ENCODE measurements at regions not wholly inside any gene's neighbourhood (a gene's known extent, or its start where the extent isn't known, plus 50 kb on each side); places are given as distances from the start of the nearest gene placed in this dataset.

- H2AFZ ChIP-seq (ENCODE audit: low read length), result peak overlapping the region; percentile 85
- peak overlapping the region; percentile 95 for H3K27ac ChIP-seq (ENCODE audit: low read depth, low read length, poor library complexity, severe bottlenecking)
- H3K9me2 ChIP-seq (ENCODE audit: insufficient read depth, low read length), result no peaks in the 10 kb centered on the region
- peaks cover 11% of the 10 kb centered on the region; the same call in 1 of the 2 replicates for H3K79me2 ChIP-seq (ENCODE audit: insufficient read depth, low read depth, low read length)
- BruUV-seq (replicated peaks), result TSS peak; percentile 88
- no peaks in the 10 kb centered on the region for H4K20me1 ChIP-seq (ENCODE audit: insufficient read depth, low read length)
- POLR2A ChIA-PET, result interaction anchor here (0.6 to 2.4 kb wide), 16 partner anchors 10 to 118 kb away, joined by 3 to 29 read pairs (median 4); no protein-coding TSS in a partner anchor
- peaks cover 46% of the 10 kb centered on the region for H3K36me3 ChIP-seq (ENCODE audit: insufficient read depth, low read length)
- peak overlapping the region; percentile 60 for H3K4me3 ChIP-seq (ENCODE audit: low read depth, low read length, poor library complexity, severe bottlenecking)
- peaks cover 64% of the 10 kb centered on the region for H3K4me1 ChIP-seq (ENCODE audit: insufficient read depth, low read length, poor library complexity, severe bottlenecking)
- CTCF ChIA-PET (ENCODE audit: unreplicated experiment), result interaction anchor here (0.7 to 1.6 kb wide), 5 partner anchors 8 to 32 kb away, joined by 3 to 8 read pairs (median 4); no protein-coding TSS in a partner anchor
- intact Hi-C loops (cut with micrococcal nuclease; ENCODE audit: unreplicated experiment), result loop anchor here (1.0 to 10.0 kb wide), 5 partner anchors 26 to 671 kb away; partner anchors contain the start of gene ATF7IP
- H3K4me2 ChIP-seq (ENCODE audit: low read length), result peak overlapping the region; percentile 83
- TF ChIP-seq EZH2phosphoT487 (IDR thresholded peaks at IDR 0.05; ENCODE audit: borderline replicate concordance, low read depth, low read length) (no peak), CTCF (conservative IDR thresholded peaks at IDR 0.05; ENCODE audit: low read length) (no peak)
- DNase-seq (ENCODE audit: low spot score), result peak; percentile 77
- peaks cover 30% of the 10 kb centered on the region for H3K9me3 ChIP-seq (ENCODE audit: low read length)
Observed at GRCh38 chr12:14283489-14284144, 81.9 kb upstream of the ATF7IP start.

GRCh38 chr12:14284184-14284722, 81.2 kb upstream of the ATF7IP start:
- TF ChIP-seq EZH2phosphoT487 (IDR thresholded peaks at IDR 0.05; ENCODE audit: borderline replicate concordance, low read depth, low read length), result no peak
- TF ChIP-seq CTCF (conservative IDR thresholded peaks at IDR 0.05; ENCODE audit: low read length), result peak; percentile 53
- H3K4me3 ChIP-seq (ENCODE audit: low read depth, low read length, poor library complexity, severe bottlenecking), result peak overlapping the region; percentile 60
- peaks cover 58% of the 10 kb centered on the region for H3K4me1 ChIP-seq (ENCODE audit: insufficient read depth, low read length, poor library complexity, severe bottlenecking)
- no peaks in the 10 kb centered on the region for H3K9me2 ChIP-seq (ENCODE audit: insufficient read depth, low read length)
- ChIA-PET POLR2A (interaction anchor here (0.6 to 2.4 kb wide), 18 partner anchors 10 to 198 kb away, joined by 3 to 29 read pairs (median 4); partner anchors contain the start of gene ATF7IP), CTCF (ENCODE audit: unreplicated experiment) (interaction anchor here (0.7 to 1.6 kb wide), 5 partner anchors 8 to 31 kb away, joined by 3 to 8 read pairs (median 4); no protein-coding TSS in a partner anchor)
- peaks cover 52% of the 10 kb centered on the region for H3K36me3 ChIP-seq (ENCODE audit: insufficient read depth, low read length)
- H2AFZ ChIP-seq (ENCODE audit: low read length), result peak overlapping the region; percentile 85
- DNase-seq (ENCODE audit: low spot score), result peak; percentile 71
- no TSS peak for BruUV-seq (replicated peaks)
- intact Hi-C loops (cut with micrococcal nuclease; ENCODE audit: unreplicated experiment), result loop anchor here (5.0 to 10.0 kb wide), 2 partner anchors 127 to 671 kb away; no protein-coding TSS in a partner anchor
- peaks cover 37% of the 10 kb centered on the region for H3K9me3 ChIP-seq (ENCODE audit: low read length)
- peak overlapping the region; percentile 95 for H3K27ac ChIP-seq (ENCODE audit: low read depth, low read length, poor library complexity, severe bottlenecking)
- peak overlapping the region; percentile 83 for H3K4me2 ChIP-seq (ENCODE audit: low read length)
- peaks cover 11% of the 10 kb centered on the region; the same call in 1 of the 2 replicates for H3K79me2 ChIP-seq (ENCODE audit: insufficient read depth, low read depth, low read length)
- H4K20me1 ChIP-seq (ENCODE audit: insufficient read depth, low read length), result no peaks in the 10 kb centered on the region
